ENCODE measurements at regions not wholly inside any gene's neighbourhood (a gene's known extent, or its start where the extent isn't known, plus 50 kb on each side); places are given as distances from the start of the nearest gene placed in this dataset.

DNA sequence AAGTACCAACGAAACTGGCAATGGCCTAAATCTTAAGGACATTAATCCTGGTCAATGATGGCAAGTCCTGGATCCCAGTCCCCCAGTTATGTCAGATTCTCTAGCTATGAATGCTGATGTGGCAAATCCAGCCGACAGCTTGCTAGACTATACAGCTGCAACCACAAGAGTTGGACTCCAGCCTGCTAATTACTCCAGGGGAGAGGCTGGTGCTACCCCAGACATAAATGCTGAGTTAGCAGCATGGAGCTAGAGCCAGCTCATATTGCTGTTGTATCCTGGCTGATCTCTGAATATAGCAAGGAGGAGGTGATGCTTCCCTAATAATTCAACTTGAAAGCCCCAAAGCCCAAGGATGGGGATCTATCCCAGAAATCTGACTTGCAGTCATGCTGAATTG, 207.1 kb downstream of the LRRN1 start:
- no peaks in the 10 kb centered on the region for H4K20me1 ChIP-seq (ENCODE audit: insufficient read depth, low read length)
- no peak overlapping the region for H4K91ac ChIP-seq (ENCODE audit: insufficient read depth, low read depth, low read length)
- H3K9ac ChIP-seq (ENCODE audit: low read depth, low read length) = no peak overlapping the region
- H3K14ac ChIP-seq (replicated peaks; ENCODE audit: low read depth, low read length) = no peak overlapping the region
- BruUV-seq (replicated peaks) = no TSS peak
- no peak for ATAC-seq (ENCODE audit: low read depth)
- no peak overlapping the region for H3K4ac ChIP-seq (ENCODE audit: low read depth, low read length)
- H2AK9ac ChIP-seq (replicated peaks; ENCODE audit: low read depth, low read length, poor library complexity) = no peak overlapping the region
- H2BK15ac ChIP-seq (ENCODE audit: low read depth, low read length) = no peak overlapping the region
- intact Hi-C loops (cut with micrococcal nuclease) = no loop called here
- H2AFZ ChIP-seq (replicated peaks; ENCODE audit: low read length, poor library complexity) = no peak overlapping the region
- no peak for DNase-seq
- H3K56ac ChIP-seq (ENCODE audit: extremely low read depth, insufficient read depth, low read length) = no peak overlapping the region
- dilution Hi-C loops (cut with HindIII; ENCODE audit: low sequenced_read_pairs, unreplicated experiment) = no loop called here
- H3K27ac ChIP-seq (ENCODE audit: insufficient read depth, low read length) = no peak overlapping the region
- peak; percentile 12; the same call in 1 of the 2 replicates for TF ChIP-seq MAFK (IDR thresholded peaks at IDR 0.05; ENCODE audit: low read depth, low read length)
- TF ChIP-seq RCOR1 (IDR thresholded peaks at IDR 0.05; ENCODE audit: insufficient replicate concordance, low read length) = no peak
- no peak for TF ChIP-seq CHD1 (IDR thresholded peaks at IDR 0.05; ENCODE audit: low read depth, low read length)
- TF ChIP-seq, protein P1, sequence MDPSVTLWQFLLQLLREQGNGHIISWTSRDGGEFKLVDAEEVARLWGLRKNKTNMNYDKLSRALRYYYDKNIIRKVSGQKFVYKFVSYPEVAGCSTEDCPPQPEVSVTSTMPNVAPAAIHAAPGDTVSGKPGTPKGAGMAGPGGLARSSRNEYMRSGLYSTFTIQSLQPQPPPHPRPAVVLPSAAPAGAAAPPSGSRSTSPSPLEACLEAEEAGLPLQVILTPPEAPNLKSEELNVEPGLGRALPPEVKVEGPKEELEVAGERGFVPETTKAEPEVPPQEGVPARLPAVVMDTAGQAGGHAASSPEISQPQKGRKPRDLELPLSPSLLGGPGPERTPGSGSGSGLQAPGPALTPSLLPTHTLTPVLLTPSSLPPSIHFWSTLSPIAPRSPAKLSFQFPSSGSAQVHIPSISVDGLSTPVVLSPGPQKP (IDR thresholded peaks at IDR 0.05; ENCODE audit: borderline replicate concordance, low read depth, low read length) = no peak
- no peak for TF ChIP-seq FOS (IDR thresholded peaks at IDR 0.05; ENCODE audit: low read depth, low read length)
- H3K4me2 ChIP-seq (ENCODE audit: low read depth, low read length) = no peak overlapping the region
- no peak overlapping the region for H2BK120ac ChIP-seq (ENCODE audit: low read depth, low read length)
- H3K9me3 ChIP-seq (ENCODE audit: control insufficient read depth, insufficient read depth, low read length) = peaks cover 9% of the 10 kb centered on the region
- H3K4me3 ChIP-seq (ENCODE audit: insufficient read depth, low read depth, low read length) = no peak overlapping the region
- no peaks in the 10 kb centered on the region for H3K9me1 ChIP-seq (ENCODE audit: insufficient read depth, low read length)
- H3K79me1 ChIP-seq (ENCODE audit: low read depth in 1 of 2, low read length in 2 of 2) = no peaks in the 10 kb centered on the region
- no peak overlapping the region for H2AK5ac ChIP-seq (ENCODE audit: low read depth, low read length)
- no peak overlapping the region for H3K23ac ChIP-seq (ENCODE audit: low read depth, low read length)
- H4K5ac ChIP-seq (ENCODE audit: low read depth, low read length) = no peak overlapping the region
- no peaks in the 10 kb centered on the region for H3K36me3 ChIP-seq (ENCODE audit: control insufficient read depth, insufficient read depth, low read length)
- no peaks in the 10 kb centered on the region for H3K4me1 ChIP-seq (ENCODE audit: control insufficient read depth, insufficient read depth, low read length)
- H4K8ac ChIP-seq (ENCODE audit: low read depth in 2 of 2, low read length in 2 of 2) = no peak overlapping the region
- H3K27me3 ChIP-seq (ENCODE audit: control insufficient read depth, insufficient read depth, low read length) = no peaks in the 10 kb centered on the region
- 10% methylated on average over 2 of the region's 2 CpGs; no CpG with 5 or more reads in 1 of the 2 experiments for WGBS, 2 experiments (ENCODE audit: extremely low coverage in 2 of 2, insufficient read length in 1 of 2)
- CTCF ChIA-PET = no interaction called here
- H3K18ac ChIP-seq (ENCODE audit: low read depth, low read length) = no peak overlapping the region
- POLR2A ChIA-PET (ENCODE audit: unreplicated experiment) = no interaction called here
- H2BK5ac ChIP-seq (ENCODE audit: low read depth, low read length, poor library complexity, severe bottlenecking) = no peak overlapping the region
- in situ Hi-C loops (cut with MboI; ENCODE audit: low sequenced_read_pairs) = no loop called here
- H2BK20ac ChIP-seq (ENCODE audit: low read depth, low read length) = no peak overlapping the region

Data from IMR-90 (cell line).